Fibroblast of lung (primary cell): ENCODE measurements at regions not wholly inside any gene's neighbourhood (a gene's known extent, or its start where the extent isn't known, plus 50 kb on each side); places are given as distances from the start of the nearest gene placed in this dataset.

ENCODE experiments used
- DNase-seq, 2 donors: peaks; one replicate each; pipeline versions ENCODE4 v3.0.0 to v3.0.0-alpha.2; 2010; ENCODE audit warnings: low read depth in 2 of 2
- H2AFZ ChIP-seq: 2 replicates; pipeline ENCODE4 v1.5.1; 2012; ENCODE audit warnings: low read length, control low read depth, inconsistent platforms
- H3K27ac ChIP-seq: 2 replicates; pipeline ENCODE4 v1.5.1; 2011; ENCODE audit warnings: low read length, control low read depth; ENCODE audit not compliant: insufficient read depth
- H3K27me3 ChIP-seq: 2 replicates; pipeline ENCODE4 v1.5.1; 2011; ENCODE audit warnings: mild to moderate bottlenecking, low read length; ENCODE audit not compliant: control insufficient read depth, insufficient read depth
- H3K36me3 ChIP-seq: 2 replicates; pipeline ENCODE4 v1.5.1; 2011; ENCODE audit warnings: low read length; ENCODE audit not compliant: control insufficient read depth, insufficient read depth
- H3K4me1 ChIP-seq: 2 replicates; pipeline ENCODE4 v1.5.1; 2011; ENCODE audit warnings: low read length; ENCODE audit not compliant: control insufficient read depth, insufficient read depth; ENCODE audit errors: extremely low read depth
- H3K4me2 ChIP-seq: 2 replicates; pipeline ENCODE4 v1.5.1; 2011; ENCODE audit warnings: low read length, control low read depth; ENCODE audit not compliant: insufficient read depth; ENCODE audit errors: extremely low read depth
- H3K4me3 ChIP-seq, 4 experiments: fragments of 200-600 bp in 1 of 4; sonication (generic) in 1 of 4; replicated peaks in 1 of 4; 2 replicates each; pipeline ENCODE4 v1.5.1; 2011 to 2016; ENCODE audit warnings: low read length in 4 of 4, low read depth in 3 of 4, mild to moderate bottlenecking in 3 of 4, control low read depth in 2 of 4, inconsistent platforms in 1 of 4, mixed read lengths in 1 of 4; ENCODE audit not compliant: insufficient read depth in 1 of 4; ENCODE audit errors: control extremely low read depth in 1 of 4
- H3K79me2 ChIP-seq: 2 replicates; pipeline ENCODE4 v1.5.1; 2012; ENCODE audit warnings: mild to moderate bottlenecking, low read length, inconsistent platforms; ENCODE audit not compliant: control insufficient read depth, insufficient read depth
- H3K9ac ChIP-seq: 2 replicates; pipeline ENCODE4 v1.5.1; 2011; ENCODE audit warnings: mild to moderate bottlenecking, low read length, control low read depth; ENCODE audit not compliant: insufficient read depth
- H3K9me3 ChIP-seq: 2 replicates; pipeline ENCODE4 v1.5.1; 2012; ENCODE audit warnings: low read depth, low read length; ENCODE audit not compliant: control insufficient read depth, insufficient read depth
- H4K20me1 ChIP-seq: 2 replicates; pipeline ENCODE4 v1.5.1; 2011; ENCODE audit warnings: low read length; ENCODE audit not compliant: control insufficient read depth, insufficient read depth; ENCODE audit errors: extremely low read depth
- CTCF ChIP-seq, 2 donors: IDR thresholded peaks in 1 of 2; conservative IDR thresholded peaks in 1 of 2; 1 replicate in 1 of 2; 2 replicates in 1 of 2; pipeline ENCODE4 v1.5.1; 2011 to 2012; ENCODE audit warnings: low read length in 2 of 2, control low read depth in 1 of 2, inconsistent platforms in 1 of 2, low read depth in 1 of 2, mild to moderate bottlenecking in 1 of 2
- EZH2 ChIP-seq: IDR thresholded peaks from 2 replicates; pipeline ENCODE4 v1.5.1; 2012; ENCODE audit warnings: low read length, control low read depth, mild to moderate bottlenecking; ENCODE audit errors: missing control alignments

DNA sequence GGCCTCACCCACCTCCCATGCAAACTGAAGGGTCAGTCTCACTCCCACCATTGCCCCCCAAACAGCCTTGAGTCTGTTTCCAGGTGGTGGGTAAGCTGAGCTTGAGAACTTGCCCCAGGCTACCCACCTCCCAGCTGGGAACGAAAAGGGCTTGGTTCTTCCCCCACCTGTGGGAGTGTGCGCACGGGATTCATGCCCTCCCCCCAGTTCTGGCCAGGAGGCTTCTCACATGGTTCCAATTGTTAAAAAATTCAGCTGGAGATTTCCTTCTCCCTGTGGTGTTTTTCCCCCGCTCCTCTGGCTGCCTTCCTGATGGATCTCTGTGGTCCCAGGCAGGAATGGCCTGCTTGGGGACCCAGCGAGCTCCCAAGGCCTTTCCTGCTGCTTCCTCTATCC lies 81.8 kb upstream of the C21orf91 start:
- H3K36me3 ChIP-seq = no peaks in the 10 kb centered on the region
- no peak for DNase-seq
- H3K79me2 ChIP-seq = no peaks in the 10 kb centered on the region
- no peak overlapping the region for H3K9ac ChIP-seq
- TF ChIP-seq EZH2 (no peak), CTCF (conservative IDR thresholded peaks at IDR 0.05 in 1 of 2, IDR thresholded peaks at IDR 0.05 in 1 of 2; ENCODE audit: low read depth in 1 of 2, low read length in 2 of 2) (no peak)
- no peak overlapping the region for H3K4me3 ChIP-seq
- H3K4me1 ChIP-seq = no peaks in the 10 kb centered on the region
- H4K20me1 ChIP-seq = no peaks in the 10 kb centered on the region
- no peak overlapping the region for H3K4me2 ChIP-seq
- H3K27me3 ChIP-seq = no peaks in the 10 kb centered on the region
- no peaks in the 10 kb centered on the region for H3K9me3 ChIP-seq
- H2AFZ ChIP-seq = no peak overlapping the region
- H3K27ac ChIP-seq = no peak overlapping the region

DNA sequence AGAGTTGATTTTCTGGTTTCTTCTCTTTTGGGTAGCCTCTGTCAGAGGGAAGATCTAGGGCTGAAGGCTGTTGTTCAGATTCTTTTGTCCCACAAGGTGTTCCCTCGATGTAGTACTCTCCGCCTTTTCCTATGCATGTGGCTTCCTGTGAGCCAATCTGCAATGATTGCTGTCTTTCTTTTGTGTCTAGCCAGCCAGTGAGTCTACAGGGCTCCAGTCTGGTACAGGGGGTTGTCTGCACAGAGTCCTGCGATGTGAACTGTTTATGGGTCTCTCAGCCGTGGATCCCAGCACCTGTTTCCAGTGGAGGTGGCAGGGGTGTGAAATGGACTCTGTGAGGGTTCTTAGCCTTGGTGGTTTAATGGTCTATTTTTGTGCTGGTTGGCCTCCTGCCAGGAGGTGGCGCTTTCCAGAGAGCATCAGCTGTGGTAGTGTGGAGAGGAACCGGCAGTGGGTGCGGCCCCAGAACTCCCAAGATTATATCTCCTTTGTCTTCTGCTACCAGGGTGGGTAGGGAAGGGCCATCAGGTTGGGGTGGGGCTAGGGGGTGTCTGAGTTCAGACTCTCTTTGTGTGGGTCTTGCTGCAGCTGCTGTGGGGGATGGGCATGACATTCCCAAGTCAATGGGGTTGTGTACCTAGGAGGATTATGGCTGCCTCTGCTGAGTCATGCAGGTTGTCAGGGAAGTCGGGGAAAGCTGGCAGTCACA lies 81.3 kb upstream of the C21orf91 start:
- Histone ChIP-seq H3K4me2 (no peak overlapping the region), H3K9ac (no peak overlapping the region), H3K27ac (no peak overlapping the region), H4K20me1 (no peaks in the 10 kb centered on the region), H3K36me3 (no peaks in the 10 kb centered on the region), H3K27me3 (no peaks in the 10 kb centered on the region), H3K4me1 (no peaks in the 10 kb centered on the region), H2AFZ (no peak overlapping the region), H3K9me3 (no peaks in the 10 kb centered on the region), H3K4me3 (no peak overlapping the region), H3K79me2 (no peaks in the 10 kb centered on the region)
- DNase-seq = no peak
- TF ChIP-seq CTCF (conservative IDR thresholded peaks at IDR 0.05 in 1 of 2, IDR thresholded peaks at IDR 0.05 in 1 of 2; ENCODE audit: low read depth in 1 of 2, low read length in 2 of 2) = no peak
- TF ChIP-seq EZH2 = no peak

DNA sequence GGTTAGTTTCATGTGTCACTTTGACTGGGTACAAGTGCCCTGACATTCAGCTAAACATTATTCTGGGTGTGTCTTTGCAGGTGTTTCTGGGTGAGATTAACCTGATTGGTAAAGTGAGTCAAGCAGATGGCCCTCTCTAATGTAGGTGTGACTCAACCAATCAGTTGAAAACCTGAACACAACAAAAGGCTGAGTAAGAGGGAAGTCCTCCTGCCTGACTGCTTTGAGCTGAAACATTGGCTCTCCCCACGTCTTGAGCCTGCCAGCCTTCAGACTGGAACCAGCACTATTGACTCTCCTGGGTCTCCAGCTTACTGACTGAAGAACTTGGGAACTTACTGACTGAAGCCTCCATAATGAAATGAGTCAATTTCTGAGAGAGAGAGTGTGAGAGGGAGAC lies 70.0 kb upstream of the C21orf91 start:
- H3K4me3 ChIP-seq = no peak overlapping the region

More for the DNA sequence above, 70.0 kb upstream of the C21orf91 start:
- Histone ChIP-seq H3K27me3 (peaks cover 2% of the 10 kb centered on the region), H3K4me2 (no peak overlapping the region), H3K27ac (no peak overlapping the region), H3K4me1 (no peaks in the 10 kb centered on the region), H3K36me3 (no peaks in the 10 kb centered on the region), H2AFZ (no peak overlapping the region), H3K9me3 (no peaks in the 10 kb centered on the region), H3K79me2 (no peaks in the 10 kb centered on the region), H4K20me1 (no peaks in the 10 kb centered on the region), H3K9ac (no peak overlapping the region)
- no peak for DNase-seq
- TF ChIP-seq EZH2 = no peak
- no peak for TF ChIP-seq CTCF (conservative IDR thresholded peaks at IDR 0.05 in 1 of 2, IDR thresholded peaks at IDR 0.05 in 1 of 2; ENCODE audit: low read depth in 1 of 2, low read length in 2 of 2)
